ENCODE measurements at regions not wholly inside any gene's neighbourhood (a gene's known extent, or its start where the extent isn't known, plus 50 kb on each side); places are given as distances from the start of the nearest gene placed in this dataset.
"Not testable (repeated sequence)": the region's sequence is repeated elsewhere in the genome, so short reads cannot be mapped to it uniquely, and the experiment has no call there.

- Mint-ChIP-seq H3K4me1 (ENCODE audit: low read depth) (no peaks in the 10 kb centered on the region), H3K27ac (no peak overlapping the region), H3K27me3 (ENCODE audit: insufficient read depth) (peaks cover 1% of the 10 kb centered on the region), H3K9me3 (no peaks in the 10 kb centered on the region), H3K4me3 (no peak overlapping the region), H3K36me3 (ENCODE audit: low read depth) (no peaks in the 10 kb centered on the region)
- intact Hi-C loops (cut with micrococcal nuclease) = no loop called here
- no peak for DNase-seq (ENCODE audit: low spot score)
Measured at GRCh38 chr1:245085508-245086095, 69.2 kb upstream of the KIF26B start.

- H3K9me3 Mint-ChIP-seq = no peaks in the 10 kb centered on the region
- H3K27ac Mint-ChIP-seq = no peak overlapping the region
- no peak overlapping the region for H3K4me3 Mint-ChIP-seq
- intact Hi-C loops (cut with micrococcal nuclease) = no loop called here
- no peaks in the 10 kb centered on the region for H3K4me1 Mint-ChIP-seq (ENCODE audit: low read depth)
- DNase-seq (ENCODE audit: low spot score) = no peak
- peaks cover 1% of the 10 kb centered on the region for H3K27me3 Mint-ChIP-seq (ENCODE audit: insufficient read depth)
- H3K36me3 Mint-ChIP-seq (ENCODE audit: low read depth) = no peaks in the 10 kb centered on the region
Measured at GRCh38 chr1:245084551-245084950, 70.2 kb upstream of the KIF26B start.

- no peak for DNase-seq (ENCODE audit: low spot score)
- intact Hi-C loops (cut with micrococcal nuclease) = loop anchor here (5.0 kb wide), 1 partner anchor 923 kb away; no protein-coding TSS in a partner anchor
Measured at GRCh38 chr1:245079021-245079609, 75.7 kb upstream of the KIF26B start.

GRCh38 chr1:245074898-245075297 lies 79.9 kb upstream of the KIF26B start:
- Mint-ChIP-seq H3K9me3 (peaks cover 4% of the 10 kb centered on the region), H3K27me3 (ENCODE audit: insufficient read depth) (peaks cover 7% of the 10 kb centered on the region), H3K4me1 (ENCODE audit: low read depth) (peaks cover 5% of the 10 kb centered on the region), H3K4me3 (no peak overlapping the region), H3K27ac (no peak overlapping the region), H3K36me3 (ENCODE audit: low read depth) (no peaks in the 10 kb centered on the region)
- no peak for DNase-seq (ENCODE audit: low spot score)
- intact Hi-C loops (cut with micrococcal nuclease) = loop anchor here (5.0 kb wide), 1 partner anchor 927 kb away; no protein-coding TSS in a partner anchor

More at GRCh38 chr1:245079021-245079609, 75.7 kb upstream of the KIF26B start:
- Mint-ChIP-seq H3K36me3 (ENCODE audit: low read depth) (no peaks in the 10 kb centered on the region), H3K27ac (no peak overlapping the region), H3K4me1 (ENCODE audit: low read depth) (peaks cover 5% of the 10 kb centered on the region), H3K27me3 (ENCODE audit: insufficient read depth) (peaks cover 3% of the 10 kb centered on the region), H3K4me3 (no peak overlapping the region), H3K9me3 (no peaks in the 10 kb centered on the region)

GRCh38 chr1:245074232-245074747 lies 80.5 kb upstream of the KIF26B start:
- peaks cover 5% of the 10 kb centered on the region for H3K4me1 Mint-ChIP-seq (ENCODE audit: low read depth)
- no peak overlapping the region for H3K27ac Mint-ChIP-seq
- peaks cover 7% of the 10 kb centered on the region for H3K27me3 Mint-ChIP-seq (ENCODE audit: insufficient read depth)
- no peak overlapping the region for H3K4me3 Mint-ChIP-seq
- DNase-seq (ENCODE audit: low spot score) = no peak
- no peaks in the 10 kb centered on the region for H3K36me3 Mint-ChIP-seq (ENCODE audit: low read depth)
- intact Hi-C loops (cut with micrococcal nuclease) = no loop called here
- peaks cover 4% of the 10 kb centered on the region for H3K9me3 Mint-ChIP-seq

- DNase-seq (ENCODE audit: low spot score) = no peak
- H3K4me3 Mint-ChIP-seq = no peak overlapping the region
- no peaks in the 10 kb centered on the region for H3K36me3 Mint-ChIP-seq (ENCODE audit: low read depth)
- H3K27ac Mint-ChIP-seq = no peak overlapping the region
- H3K4me1 Mint-ChIP-seq (ENCODE audit: low read depth) = no peaks in the 10 kb centered on the region
- peaks cover 7% of the 10 kb centered on the region for H3K27me3 Mint-ChIP-seq (ENCODE audit: insufficient read depth)
- intact Hi-C loops (cut with micrococcal nuclease) = no loop called here
- H3K9me3 Mint-ChIP-seq = peaks cover 4% of the 10 kb centered on the region
Measured at GRCh38 chr1:245070836-245071615, 83.8 kb upstream of the KIF26B start.

GRCh38 chr1:245067257-245067656 lies 87.5 kb upstream of the KIF26B start:
- H3K4me3 Mint-ChIP-seq = no peak overlapping the region
- no peaks in the 10 kb centered on the region for H3K9me3 Mint-ChIP-seq
- no peak for DNase-seq (ENCODE audit: low spot score)
- intact Hi-C loops (cut with micrococcal nuclease) = no loop called here
- no peaks in the 10 kb centered on the region for H3K4me1 Mint-ChIP-seq (ENCODE audit: low read depth)
- H3K36me3 Mint-ChIP-seq (ENCODE audit: low read depth) = no peaks in the 10 kb centered on the region
- peaks cover 8% of the 10 kb centered on the region for H3K27me3 Mint-ChIP-seq (ENCODE audit: insufficient read depth)
- H3K27ac Mint-ChIP-seq = no peak overlapping the region

- Mint-ChIP-seq H3K27me3 (ENCODE audit: insufficient read depth) (peaks cover 16% of the 10 kb centered on the region), H3K4me3 (no peak overlapping the region), H3K27ac (no peak overlapping the region), H3K9me3 (no peaks in the 10 kb centered on the region), H3K36me3 (ENCODE audit: low read depth) (no peaks in the 10 kb centered on the region), H3K4me1 (ENCODE audit: low read depth) (no peaks in the 10 kb centered on the region)
- intact Hi-C loops (cut with micrococcal nuclease) = no loop called here
- no peak for DNase-seq (ENCODE audit: low spot score)
Measured at GRCh38 chr1:245062741-245063305, 92.0 kb upstream of the KIF26B start.

GRCh38 chr1:245061808-245062207 lies 93.0 kb upstream of the KIF26B start:
- H3K4me1 Mint-ChIP-seq (ENCODE audit: low read depth); H3K9me3 Mint-ChIP-seq; H3K36me3 Mint-ChIP-seq (ENCODE audit: low read depth); H3K4me3 Mint-ChIP-seq; intact Hi-C loops (cut with micrococcal nuclease); DNase-seq (ENCODE audit: low spot score); H3K27ac Mint-ChIP-seq: not testable (repeated sequence)
- peaks cover 19% of the 10 kb centered on the region for H3K27me3 Mint-ChIP-seq (ENCODE audit: insufficient read depth)

- DNase-seq (ENCODE audit: low spot score) = no peak
- H3K27ac Mint-ChIP-seq = no peak overlapping the region
- H3K4me3 Mint-ChIP-seq = no peak overlapping the region
- H3K27me3 Mint-ChIP-seq (ENCODE audit: insufficient read depth) = peaks cover 19% of the 10 kb centered on the region
- H3K9me3 Mint-ChIP-seq = no peaks in the 10 kb centered on the region
- intact Hi-C loops (cut with micrococcal nuclease) = no loop called here
- no peaks in the 10 kb centered on the region for H3K36me3 Mint-ChIP-seq (ENCODE audit: low read depth)
- H3K4me1 Mint-ChIP-seq (ENCODE audit: low read depth) = no peaks in the 10 kb centered on the region
Measured at GRCh38 chr1:245060684-245061374, 94.0 kb upstream of the KIF26B start.

GRCh38 chr1:245059806-245060424 lies 94.9 kb upstream of the KIF26B start:
- H3K27me3 Mint-ChIP-seq (ENCODE audit: insufficient read depth) = peaks cover 17% of the 10 kb centered on the region
- H3K4me3 Mint-ChIP-seq = no peak overlapping the region
- intact Hi-C loops (cut with micrococcal nuclease) = no loop called here
- H3K36me3 Mint-ChIP-seq (ENCODE audit: low read depth) = no peaks in the 10 kb centered on the region
- no peaks in the 10 kb centered on the region for H3K4me1 Mint-ChIP-seq (ENCODE audit: low read depth)
- H3K27ac Mint-ChIP-seq = no peak overlapping the region
- DNase-seq (ENCODE audit: low spot score) = no peak
- no peaks in the 10 kb centered on the region for H3K9me3 Mint-ChIP-seq

GRCh38 chr1:245058882-245059281 lies 95.9 kb upstream of the KIF26B start:
- H3K9me3 Mint-ChIP-seq = no peaks in the 10 kb centered on the region
- no peak overlapping the region for H3K27ac Mint-ChIP-seq
- no peak for DNase-seq (ENCODE audit: low spot score)
- H3K4me1 Mint-ChIP-seq (ENCODE audit: low read depth) = peaks cover 10% of the 10 kb centered on the region
- H3K36me3 Mint-ChIP-seq (ENCODE audit: low read depth) = no peaks in the 10 kb centered on the region
- H3K27me3 Mint-ChIP-seq (ENCODE audit: insufficient read depth) = peaks cover 17% of the 10 kb centered on the region
- intact Hi-C loops (cut with micrococcal nuclease) = no loop called here
- H3K4me3 Mint-ChIP-seq = no peak overlapping the region
